AG09309 (cell line): ENCODE measurements at regions not wholly inside any gene's neighbourhood (a gene's known extent, or its start where the extent isn't known, plus 50 kb on each side); places are given as distances from the start of the nearest gene placed in this dataset.

Source experiments
- DNase-seq: peaks from one replicate; pipeline ENCODE4 v3.0.0-alpha.2; 2010; ENCODE audit warnings: low read depth
- H3K4me3 ChIP-seq: 2 replicates; pipeline ENCODE4 v1.5.1; 2011; ENCODE audit warnings: mild to moderate bottlenecking, low read depth, low read length, moderate library complexity; ENCODE audit not compliant: control insufficient read depth
- CTCF ChIP-seq: IDR thresholded peaks from 2 replicates; pipeline ENCODE4 v1.5.1; 2011; ENCODE audit warnings: mild to moderate bottlenecking, low read depth, low read length, inconsistent platforms; ENCODE audit not compliant: insufficient read depth, control insufficient read depth; ENCODE audit errors: missing control alignments

DNA sequence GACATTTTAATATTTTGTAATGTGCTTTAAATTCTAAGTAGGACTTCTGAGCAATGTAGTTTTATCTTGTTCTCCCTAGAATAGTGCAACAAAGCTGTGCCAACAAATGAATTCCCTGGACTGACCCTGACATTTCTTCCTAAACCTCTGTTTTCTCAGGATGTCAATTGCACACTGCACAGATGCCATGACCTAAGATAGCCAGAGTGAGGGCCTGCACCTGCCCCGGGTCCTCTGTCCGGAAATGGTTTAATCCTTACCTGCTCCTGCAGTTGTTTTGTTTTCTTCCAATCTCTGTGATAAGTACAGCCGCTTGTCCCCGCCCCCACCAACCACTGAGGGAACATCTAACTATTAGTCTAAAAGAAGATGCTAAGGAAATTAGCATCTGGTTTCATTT, 831.5 kb downstream of the GALC start:
- no peak for TF ChIP-seq CTCF
- DNase-seq: no peak
- no peak overlapping the region for H3K4me3 ChIP-seq

DNA sequence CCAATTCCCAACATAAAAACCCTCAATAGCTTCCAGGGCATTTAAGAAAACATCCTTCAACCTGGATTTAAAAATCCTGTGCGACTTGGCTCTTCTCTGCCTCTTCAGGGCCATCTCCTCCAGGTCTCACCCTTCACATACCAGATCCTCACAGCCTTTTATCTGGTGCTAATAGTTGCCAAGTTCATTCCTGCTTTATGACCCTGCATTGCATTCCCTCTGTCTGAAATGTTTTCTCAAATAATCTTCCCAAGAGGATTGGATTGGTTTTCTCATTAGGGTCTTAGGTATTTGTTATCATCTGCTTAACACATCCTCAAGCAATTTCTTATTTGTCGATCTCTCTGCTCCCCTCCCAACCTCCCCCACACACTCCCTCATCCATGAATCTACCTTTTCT, 832.0 kb downstream of the GALC start:
- no peak for TF ChIP-seq CTCF
- no peak for DNase-seq
- H3K4me3 ChIP-seq: no peak overlapping the region

DNA sequence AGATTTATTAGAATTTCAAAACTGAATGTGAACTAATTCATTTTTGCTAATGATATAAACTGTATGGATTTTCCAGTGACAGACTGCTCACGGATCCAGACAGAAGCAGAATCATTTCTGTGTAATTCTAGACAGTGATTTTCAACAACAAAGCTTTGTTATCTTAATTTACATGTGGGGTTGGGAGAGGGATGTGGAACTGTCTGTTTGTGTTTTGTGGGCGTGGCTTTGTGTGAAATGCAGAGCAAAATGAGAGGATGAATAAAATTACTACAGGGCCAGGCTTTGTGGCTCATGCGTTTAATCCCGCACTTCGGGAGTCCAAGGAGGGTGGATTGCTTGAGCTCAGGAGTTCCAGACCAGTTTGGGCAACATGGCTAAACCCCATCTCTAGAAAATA, 834.7 kb downstream of the GALC start:
- DNase-seq: no peak
- no peak overlapping the region for H3K4me3 ChIP-seq
- TF ChIP-seq CTCF: no peak

GRCh38 chr14:87156878-87157277, 836.1 kb downstream of the GALC start:
- no peak for DNase-seq
- no peak overlapping the region for H3K4me3 ChIP-seq
- no peak for TF ChIP-seq CTCF

DNA sequence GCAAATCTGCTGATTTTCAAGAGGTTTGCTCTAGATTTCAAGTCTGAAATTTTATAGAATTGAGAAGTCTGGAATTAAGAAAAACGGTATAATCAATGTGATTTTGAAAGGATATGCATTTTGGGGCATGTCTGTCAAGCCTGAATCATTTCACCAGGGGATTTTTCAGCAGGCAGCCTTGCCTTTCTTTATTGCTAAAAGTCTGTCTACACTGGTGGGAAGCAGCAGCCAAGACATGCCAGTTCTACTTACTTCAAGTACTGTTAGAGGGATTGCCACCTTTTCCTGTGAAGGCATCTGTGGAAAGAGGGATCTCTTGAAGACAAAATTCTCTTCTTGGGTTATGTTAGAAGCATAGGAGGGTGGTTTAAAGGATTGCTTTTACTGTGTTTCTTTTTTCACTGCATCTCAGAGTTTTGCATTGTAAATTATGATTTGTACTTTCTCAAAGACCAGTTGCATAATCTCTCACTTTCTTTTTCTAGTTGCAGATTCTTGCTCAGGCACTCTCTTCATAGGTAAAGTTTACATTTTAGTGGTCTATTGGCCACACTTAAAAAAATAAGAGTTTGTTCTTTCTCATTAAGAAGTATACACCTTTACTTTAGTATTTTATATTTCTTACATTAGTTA, 837.0 kb downstream of the GALC start:
- H3K4me3 ChIP-seq: no peak overlapping the region
- no peak for TF ChIP-seq CTCF
- no peak for DNase-seq

DNA sequence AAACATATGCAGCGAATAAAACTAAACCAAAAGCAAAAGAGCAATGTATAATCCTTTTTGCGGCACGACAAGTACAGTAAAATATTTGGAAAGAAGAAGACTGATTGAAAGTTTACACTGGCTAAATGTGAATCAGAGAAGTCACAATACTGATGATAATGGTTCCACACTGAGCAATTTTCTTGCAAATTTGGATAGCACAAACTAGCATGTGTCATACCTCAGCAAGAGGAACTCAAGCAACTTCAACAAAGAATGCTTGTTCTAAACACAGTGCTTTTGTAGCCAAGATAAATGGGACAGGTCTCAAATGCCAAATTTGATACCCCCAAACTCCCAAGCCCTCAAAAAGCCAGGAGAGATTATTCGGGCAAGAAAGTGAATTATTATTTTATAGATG, 839.1 kb downstream of the GALC start:
- no peak overlapping the region for H3K4me3 ChIP-seq
- no peak for TF ChIP-seq CTCF
- DNase-seq: no peak

- DNase-seq: no peak
- TF ChIP-seq CTCF: no peak
Measured at GRCh38 chr14:87153391-87153790, 839.6 kb downstream of the GALC start.

More at GRCh38 chr14:87153391-87153790, 839.6 kb downstream of the GALC start:
- H3K4me3 ChIP-seq: no peak overlapping the region
